NCI-H2171 treated with DMSO at 0.1 percent for 48 hours (cell line): ENCODE measurements at regions not wholly inside any gene's neighbourhood (a gene's known extent, or its start where the extent isn't known, plus 50 kb on each side); places are given as distances from the start of the nearest gene placed in this dataset.
"Not testable (repeated sequence)": the region's sequence is repeated elsewhere in the genome, so short reads cannot be mapped to it uniquely, and the experiment has no call there.

Experiments used
- DNase-seq: peaks from one replicate; lab custom pipeline; 2025; lab: John Stamatoyannopoulos, UW

DNA sequence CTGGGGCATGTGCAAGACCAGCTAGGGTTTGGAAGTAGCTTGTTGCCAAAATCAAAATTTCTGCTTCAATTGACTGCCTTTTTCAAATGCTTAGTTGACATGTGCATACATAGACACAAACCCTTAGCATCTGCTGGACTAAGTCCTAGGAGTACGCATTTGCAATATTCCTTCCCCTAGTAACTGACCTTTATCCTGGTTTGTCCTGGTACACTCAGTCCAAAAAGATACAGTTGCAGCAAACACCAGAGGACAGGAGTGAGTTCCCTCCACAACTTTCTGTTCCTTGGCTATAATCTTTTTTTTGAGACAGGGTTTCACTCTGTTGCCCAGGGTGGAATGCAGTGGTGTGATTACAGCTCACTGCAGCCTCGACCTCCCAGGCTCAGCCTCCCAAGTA is 290.2 kb upstream of the ERCC4 start:
- DNase-seq, result no peak

DNA sequence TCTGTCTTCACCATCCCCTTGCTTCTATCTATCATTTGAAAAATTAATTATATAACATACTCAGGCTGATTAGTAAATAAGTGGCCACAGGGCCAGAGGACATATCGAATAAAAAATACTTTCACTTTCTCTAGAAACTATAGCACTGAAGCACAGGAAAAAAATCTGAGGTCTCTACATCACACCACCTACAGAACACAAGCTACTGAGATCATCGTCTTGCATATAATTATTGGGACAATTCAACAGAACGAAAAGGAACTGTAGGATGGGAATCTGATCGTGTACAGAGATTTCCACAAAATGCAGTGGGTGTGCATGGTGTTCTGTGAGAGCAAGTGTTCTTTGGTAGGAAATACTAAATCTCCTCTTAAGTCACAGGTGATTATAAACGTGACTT is 289.6 kb upstream of the ERCC4 start:
- DNase-seq, result no peak

DNA sequence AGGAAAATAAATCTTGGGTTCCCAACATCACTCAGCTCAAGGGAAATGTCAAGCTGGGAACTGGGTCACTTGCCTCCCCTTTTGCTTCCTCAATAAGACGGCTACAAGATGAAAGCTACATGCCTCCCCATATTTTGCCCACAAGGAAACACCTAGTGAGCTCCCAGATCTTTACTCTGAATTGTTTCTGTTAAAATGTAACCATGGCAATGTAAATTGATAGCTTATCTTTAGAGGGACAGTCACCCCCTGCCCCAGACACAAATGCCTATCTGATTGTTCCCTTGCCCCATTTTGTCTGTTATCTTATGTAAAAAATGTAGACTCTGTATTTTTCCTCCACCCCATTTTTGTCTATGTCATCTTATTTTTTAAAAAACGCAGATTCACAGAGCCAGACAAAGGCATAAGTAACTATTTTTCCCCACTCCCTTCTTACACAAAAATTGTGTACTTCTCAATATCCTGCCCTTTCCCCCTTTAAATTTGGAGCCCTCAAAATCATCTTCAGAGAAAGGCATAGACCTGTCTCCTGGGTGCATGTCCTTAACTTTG is 288.7 kb upstream of the ERCC4 start:
- DNase-seq, result no peak

DNA sequence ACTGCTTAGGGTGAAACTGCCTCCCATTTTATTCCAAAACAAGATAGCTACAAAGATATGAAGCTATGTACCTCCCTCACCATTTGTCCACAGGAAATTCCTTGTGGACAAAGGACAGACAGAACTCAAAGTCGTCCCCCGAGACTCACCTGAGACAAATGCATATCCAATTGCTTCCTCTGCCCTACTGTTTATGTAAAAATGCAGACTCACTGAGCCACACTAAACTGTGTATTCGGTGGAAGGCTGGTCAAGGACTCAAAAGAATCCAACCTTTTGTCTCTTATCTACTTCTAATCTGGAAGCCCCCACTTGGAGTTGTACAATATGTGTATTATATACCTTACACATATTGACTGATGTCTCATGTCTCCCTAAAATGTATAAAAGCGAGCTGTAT is 288.0 kb upstream of the ERCC4 start:
- DNase-seq, result no peak

DNA sequence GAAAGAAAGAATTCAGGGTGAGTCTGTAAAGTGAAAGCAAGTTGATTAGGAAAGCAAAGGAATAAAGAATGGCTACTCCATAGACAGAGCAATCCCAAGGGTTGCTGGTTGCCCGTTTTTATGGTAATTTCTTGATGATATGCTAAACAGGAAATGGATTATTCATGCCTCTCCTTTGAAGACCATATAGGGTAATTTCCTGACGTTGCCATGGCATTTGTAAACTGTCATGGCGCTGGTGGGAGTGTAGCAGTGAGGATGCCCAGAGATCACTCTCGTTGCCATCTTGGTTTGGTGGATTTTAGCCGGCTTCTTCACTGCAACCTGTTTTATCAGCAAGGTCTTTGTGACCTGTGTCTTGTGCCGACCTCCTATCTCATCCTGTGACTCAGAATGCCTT is 287.4 kb upstream of the ERCC4 start:
- DNase-seq, result not testable (repeated sequence)

DNA sequence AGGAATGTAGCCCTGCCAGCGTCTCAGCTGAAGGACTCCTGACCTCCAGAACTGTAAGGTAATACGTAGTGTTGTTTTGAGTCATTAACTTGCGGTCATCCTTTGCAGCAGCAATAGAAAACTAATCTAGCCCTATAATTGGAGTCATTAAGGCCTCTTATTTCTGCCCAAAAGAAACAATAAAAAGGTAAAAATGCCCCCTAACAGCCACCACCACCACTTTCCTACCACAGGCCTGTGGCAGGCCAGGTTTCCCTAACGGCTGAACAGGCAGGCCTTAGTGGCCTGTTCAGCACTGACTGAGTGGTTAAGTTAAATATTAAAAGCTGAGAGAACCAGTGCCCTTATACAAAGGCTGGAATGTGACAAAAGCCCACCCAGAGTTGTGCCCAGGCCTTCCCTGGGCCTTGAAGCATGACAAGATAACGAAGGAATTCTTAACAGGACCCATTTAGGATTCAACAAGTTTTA is 286.5 kb upstream of the ERCC4 start:
- no peak for DNase-seq

DNA sequence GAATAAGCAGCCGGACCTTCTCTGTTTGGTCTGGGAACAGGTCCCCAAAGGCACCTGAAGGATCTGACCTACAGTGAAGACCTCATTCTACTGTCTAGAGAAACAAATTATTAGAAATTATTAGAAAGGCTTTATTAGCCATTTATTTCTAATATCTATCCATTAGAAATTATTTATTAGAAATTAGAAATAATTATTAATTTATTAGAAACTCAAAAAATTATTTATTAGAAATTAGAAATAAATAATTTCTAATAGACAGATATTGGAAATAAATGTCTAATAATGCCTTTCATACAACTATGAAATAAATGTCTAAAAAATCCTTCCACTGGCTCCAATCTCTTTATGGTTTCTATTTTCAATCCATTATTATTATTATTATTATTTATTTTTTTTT is 285.7 kb upstream of the ERCC4 start:
- no peak for DNase-seq

DNA sequence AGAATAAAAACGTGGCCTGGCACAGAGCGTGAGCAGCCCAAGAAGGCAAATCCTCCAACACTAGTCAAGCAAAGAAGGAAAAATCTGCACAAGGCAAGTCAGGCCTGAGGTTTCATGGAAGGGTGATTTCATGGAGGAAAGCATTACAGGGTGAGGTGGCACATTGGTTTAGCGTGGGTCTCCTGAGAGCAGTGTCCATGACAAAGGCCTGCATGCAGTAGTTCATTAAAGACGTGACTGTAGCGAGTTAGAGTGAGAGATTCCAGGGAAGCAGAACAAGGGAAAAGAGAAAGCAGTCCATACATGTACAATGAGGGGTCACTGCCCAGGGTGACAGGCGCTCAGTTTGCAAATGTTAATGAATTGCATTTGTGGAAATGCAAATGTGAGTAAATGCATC is 285.0 kb upstream of the ERCC4 start:
- no peak for DNase-seq

DNA sequence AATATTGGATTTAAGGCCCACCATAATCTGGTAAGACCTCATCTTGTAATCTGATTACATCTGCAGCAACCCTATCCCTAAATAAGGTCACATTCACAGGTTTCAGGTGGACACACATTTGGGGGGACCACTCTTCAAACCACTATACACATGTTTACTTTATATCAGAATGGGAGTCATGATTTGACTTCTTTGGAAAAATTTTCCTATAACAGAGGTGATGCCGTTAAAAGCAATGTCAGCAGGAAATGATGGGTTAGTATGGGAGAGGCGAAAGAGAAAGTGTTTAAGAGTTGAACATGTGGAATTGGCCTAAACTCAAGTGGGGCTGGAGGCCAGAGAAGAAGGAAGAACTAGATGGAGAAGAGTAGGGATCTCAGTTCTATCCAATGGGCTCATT is 281.7 kb upstream of the ERCC4 start:
- DNase-seq, result no peak

DNA sequence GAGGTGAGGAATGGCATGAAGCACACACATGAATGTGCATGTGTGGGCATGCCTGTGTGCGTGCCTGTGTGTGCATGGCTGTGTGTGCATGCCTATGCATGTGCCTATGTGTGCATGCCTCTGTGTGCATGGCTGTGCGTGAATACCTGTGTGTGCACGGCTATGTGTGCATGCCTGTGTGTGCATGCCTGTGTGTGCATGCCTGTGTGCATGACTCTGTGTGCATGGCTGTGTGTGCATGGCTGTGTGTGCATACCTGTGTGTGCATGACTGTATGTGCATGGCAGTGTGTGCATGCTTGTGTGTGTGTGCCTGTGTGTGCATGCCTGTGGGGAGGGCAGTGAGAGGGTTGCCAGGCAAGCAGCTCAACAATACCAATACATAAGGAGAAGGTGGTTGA is 276.5 kb upstream of the ERCC4 start:
- DNase-seq, result no peak

DNA sequence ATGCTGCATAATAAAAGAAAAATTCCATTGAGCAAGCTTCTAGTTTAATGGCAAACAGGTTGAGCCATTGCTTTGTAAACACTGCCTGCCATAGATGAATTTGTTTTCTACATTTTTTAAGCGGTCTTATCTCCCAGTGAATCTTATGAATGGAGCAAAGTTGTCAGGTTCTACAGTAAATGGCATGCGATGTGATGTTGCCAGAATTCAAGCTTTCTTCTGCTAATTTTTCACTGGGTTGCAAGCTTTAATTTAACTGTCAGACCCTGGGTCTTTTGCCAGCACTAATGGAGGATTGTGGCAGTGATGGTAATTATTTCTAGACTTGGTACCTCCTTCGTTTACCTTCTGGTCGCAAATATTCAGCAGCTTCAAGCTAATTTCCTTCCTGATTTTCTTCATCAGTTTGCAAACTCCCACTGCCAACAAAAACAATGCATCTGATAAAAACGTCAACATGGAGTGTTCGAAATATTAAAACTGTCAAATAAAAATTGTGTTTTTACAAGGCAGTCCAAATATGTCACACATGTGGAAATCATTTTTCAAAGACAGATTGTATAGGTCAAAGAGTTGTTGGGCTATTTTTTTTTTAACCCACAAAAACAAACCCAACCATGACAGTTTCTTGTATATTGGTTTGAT is 274.2 kb upstream of the ERCC4 start:
- DNase-seq, result no peak

DNA sequence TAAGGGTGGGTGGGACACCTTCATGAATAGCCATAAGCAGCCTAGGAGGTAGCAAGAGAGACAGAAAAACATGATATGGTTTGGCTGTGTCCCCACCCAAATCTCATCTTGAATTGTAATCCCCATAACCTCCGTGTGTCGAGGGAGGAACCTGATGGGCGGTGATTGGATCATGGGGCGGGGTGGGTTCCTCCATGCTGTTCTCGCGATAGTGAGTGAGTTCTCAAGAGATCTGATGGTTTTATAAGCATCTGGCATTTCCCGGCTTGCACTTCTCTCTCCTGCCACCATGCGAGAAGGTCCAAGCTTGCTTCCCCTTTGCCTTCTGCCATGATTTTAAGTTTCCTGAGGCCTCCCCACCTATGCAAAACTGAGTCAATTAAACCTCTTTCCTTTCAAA is 259.1 kb upstream of the ERCC4 start:
- DNase-seq, result no peak

DNA sequence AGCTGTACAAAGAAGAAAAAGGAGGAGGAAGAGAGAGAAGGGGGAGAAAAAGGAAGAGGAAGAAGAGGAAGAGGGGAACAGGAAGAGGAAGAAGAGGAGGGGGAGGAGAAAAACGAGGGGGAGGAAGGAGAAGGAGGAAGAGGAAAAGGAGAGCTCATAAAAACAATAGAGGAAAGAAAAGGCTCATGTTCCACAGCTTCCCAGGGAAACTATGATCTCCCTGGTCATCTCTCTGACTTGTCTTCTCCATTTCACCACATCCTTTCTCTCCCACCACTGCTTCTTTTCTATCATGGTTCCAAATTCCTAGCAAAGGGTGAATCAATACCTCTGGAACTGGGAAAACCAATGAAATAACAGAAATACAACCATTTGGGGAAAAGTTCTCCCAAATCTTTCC is 254.1 kb upstream of the ERCC4 start:
- no peak for DNase-seq

DNA sequence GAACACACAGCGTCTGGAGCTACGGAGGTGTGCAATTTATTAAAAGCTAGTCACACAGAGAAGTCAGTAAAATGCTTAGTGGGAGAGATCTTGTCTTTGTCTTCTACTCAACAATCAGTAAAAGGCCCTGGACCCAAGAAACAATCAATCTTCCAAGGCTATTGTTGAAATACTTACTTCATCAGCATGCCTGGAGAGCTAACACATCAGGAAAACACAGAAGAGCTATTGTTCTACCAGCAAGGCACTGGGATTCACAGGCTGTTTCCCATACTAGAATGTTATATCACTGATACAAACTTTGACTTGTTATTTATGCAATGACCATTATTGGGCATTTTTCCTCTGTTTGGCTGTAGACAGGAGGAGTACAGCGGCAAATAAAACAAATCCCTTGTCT is 247.8 kb upstream of the ERCC4 start:
- no peak for DNase-seq

DNA sequence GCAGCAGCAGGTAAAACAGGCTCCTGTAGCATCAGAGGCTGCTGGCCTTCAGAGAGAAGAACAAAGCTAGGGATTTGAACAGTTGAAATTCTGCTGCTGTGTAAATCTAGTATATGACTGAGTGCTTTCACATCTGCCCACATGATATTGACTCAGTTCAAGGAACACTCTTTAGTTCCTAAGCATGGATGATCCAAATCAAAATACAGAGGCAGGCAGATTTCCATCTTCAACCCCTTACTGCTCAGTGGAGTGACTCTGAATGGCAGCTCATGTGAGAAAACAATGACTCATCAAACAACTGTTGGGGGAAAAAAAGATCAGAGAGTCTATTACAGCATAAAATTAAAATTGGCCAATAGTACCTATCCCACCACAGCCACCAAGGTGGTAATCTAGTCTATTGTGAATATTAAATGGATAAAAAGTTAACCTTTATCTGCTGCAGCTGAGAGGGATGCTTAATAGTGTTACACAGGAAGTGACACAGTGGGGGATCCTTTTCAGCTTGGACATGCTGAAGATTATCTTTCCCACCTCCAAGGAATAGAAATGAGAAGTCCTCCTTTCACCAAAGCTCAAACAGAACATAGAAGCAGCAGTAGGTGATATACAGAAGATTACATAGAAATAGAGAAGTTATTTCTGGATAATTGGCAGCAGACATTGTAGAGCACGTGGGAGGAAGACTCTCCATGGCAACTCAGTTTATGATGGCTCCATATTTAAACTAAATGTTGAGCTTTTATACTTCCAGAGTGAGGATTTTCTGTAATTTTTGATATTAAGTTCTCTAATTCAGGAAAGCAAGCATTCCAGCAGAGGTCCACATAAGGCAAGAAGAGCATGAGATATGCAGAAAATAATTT is 239.7 kb upstream of the ERCC4 start:
- peak; percentile 76 for DNase-seq

DNA sequence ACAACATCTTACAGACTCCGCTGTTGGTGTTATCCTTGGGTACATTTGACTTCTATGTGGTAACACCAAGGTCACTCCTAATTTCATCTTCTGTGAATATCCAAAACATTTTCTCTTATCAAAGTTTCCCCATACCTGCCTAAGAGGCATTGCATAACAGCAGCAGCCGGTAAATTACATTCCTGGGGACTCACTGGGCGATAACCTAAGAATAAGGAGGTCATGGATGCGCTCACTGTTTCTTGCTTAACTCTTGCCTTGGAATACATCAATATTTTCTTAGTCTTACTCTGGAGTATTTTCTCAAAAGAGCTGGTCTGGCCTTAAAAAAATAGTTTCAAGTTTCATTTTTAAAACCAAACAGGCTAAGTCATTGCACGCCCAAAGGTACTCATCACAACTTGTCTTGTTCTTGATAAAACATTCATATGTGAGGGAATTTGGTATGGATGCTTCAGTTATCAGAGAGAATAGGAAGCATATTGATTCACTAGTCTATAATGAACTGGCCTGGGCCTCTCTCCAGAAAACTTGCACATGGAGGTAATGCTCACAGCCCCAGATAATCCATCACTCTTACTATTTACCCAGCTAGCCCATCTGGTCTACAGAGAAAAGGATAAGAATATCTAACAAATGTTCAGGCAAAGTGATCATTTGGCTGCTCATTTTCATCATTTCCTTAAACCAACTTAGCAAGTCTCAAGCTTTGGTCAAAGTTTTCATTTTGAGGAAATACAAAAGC is 235.0 kb upstream of the ERCC4 start:
- no peak for DNase-seq

DNA sequence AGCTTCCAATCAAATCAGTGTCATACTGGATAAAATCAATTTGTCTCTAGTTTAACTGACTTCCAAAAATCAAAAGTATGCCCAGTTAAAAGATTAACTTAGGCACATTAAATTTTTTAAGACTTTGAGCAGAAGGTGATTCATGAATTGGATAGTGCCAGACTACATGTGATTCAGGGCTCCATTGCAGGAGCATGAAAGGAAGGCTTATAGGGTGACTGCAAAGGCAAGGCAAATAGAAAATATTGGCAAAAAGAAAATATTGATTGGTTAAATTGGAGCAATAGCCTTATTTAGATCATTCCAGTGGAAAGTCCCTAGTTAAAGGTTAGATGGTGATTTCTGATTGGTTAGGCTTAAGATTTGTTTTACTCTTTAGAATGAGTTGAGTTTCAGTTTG is 223.9 kb upstream of the ERCC4 start:
- DNase-seq, result no peak

DNA sequence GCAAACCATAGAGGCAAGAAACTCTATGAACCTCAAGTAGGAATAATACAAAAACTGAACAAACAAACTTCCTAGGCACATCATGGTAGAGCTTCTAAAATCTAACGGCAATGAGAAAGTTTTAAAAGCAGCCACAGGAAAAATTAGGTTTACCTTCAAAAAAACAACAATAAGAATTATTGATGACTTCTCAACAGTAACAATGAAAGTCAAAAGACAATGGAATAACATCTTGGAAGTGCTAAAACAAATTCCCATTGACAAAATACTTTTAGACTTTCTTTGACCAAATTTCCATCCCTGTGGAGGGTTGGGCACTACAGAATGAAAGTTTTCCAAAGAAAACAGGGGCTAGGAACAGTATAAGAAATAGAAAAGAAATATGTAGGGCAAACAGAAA is 222.9 kb upstream of the ERCC4 start:
- DNase-seq, result no peak

DNA sequence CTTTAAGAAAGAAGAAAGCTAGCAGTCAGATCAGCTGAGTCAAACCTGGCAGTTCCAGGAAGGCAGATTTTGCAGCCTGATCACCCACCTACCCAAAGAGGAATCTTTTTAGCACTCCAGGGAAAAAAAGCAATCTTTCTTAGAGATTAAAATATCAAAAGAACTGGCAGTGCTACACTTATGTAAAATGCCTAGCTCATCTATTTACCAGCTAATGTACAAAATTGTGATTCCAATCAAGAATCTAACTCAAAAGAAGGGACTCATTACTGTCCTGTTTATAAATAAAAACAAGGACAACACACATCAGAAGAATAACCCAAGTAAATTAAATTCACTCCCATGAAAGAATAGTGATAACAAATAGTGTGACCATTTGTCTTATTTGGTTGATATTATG is 222.4 kb upstream of the ERCC4 start:
- no peak for DNase-seq

DNA sequence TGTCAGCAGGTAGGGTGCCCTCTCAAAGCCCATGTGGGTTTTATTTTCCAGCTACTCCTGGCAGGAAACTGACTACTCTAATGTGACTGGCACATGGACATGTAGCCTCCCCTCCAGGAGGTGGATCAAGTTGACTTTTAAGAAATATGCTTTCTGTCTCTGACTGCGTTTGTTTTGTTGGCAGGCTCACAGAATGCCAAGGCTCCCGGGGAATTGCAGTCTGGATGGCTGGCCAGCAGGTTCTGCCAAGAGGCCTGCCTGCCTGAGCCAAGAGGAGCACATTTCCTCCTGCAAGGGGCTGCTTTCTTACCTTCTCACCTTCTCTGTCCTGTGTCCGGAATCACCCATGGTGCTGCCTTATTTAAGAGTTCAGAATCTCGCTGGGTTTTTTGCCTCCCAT is 217.3 kb upstream of the ERCC4 start:
- no peak for DNase-seq

DNA sequence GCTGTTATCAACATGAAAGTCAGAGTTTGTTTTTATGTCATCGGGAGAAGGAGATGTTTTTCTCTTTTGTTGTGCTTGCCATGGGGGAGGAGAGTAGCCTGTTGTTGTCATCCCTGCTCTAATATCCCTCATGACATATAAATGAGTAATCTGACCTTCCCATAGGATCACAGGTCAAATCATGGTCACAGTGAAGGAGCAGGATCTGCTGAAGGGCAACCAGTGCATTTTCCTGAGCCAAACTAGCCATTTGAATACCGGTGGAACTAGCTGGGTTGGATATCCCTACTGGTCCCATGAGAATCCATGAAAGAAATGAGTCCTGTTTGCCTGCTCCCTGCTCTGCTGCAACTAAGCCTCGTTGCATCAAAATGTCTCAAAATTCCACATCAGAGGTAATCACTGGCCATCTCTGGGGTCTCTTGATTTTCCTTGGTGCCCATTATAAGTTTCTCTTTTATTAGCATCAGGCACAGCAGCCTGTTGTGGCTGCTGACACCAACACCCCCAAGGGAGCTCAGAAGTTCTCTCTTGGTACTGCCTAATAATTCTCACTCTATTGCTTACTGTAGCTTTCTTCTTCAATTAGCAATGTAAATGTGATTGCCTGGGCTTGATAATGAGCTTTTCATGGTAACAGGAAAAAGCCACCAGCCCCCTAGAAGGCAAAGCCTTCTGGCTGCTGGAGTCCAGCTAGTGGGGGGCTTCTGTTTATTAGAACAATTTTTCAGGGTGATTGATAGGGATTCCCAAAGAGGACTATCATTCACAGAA is 211.4 kb upstream of the ERCC4 start:
- DNase-seq, result no peak

DNA sequence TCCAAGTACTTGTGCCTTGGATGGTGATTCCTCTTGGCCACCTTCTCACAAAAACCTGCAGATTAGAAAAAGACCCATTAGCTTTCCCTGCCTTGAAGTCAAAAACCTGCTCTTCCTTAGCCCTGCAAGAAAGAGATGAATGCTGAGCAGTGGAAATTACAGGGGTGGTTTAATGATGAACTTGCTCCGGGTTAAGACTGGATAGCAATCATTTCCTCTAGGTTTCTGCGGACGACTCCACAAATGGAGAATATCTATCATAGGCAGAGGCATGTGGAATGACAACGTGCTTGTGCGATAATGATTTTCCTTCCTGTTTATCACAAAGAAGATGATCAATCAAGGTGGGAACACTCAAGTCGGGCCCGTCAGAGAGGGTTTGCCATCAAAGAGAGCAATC is 201.2 kb upstream of the ERCC4 start:
- no peak for DNase-seq
